Stimulated activated CD8-positive, alpha-beta memory T cell treated with anti-CD3 and anti-CD28 coated beads, Interleukin-12 subunit alpha, Interleukin-12 subunit beta, amount 100 ng/mL, for 4 hours (primary cell): ENCODE measurements at regions not wholly inside any gene's neighbourhood (a gene's known extent, or its start where the extent isn't known, plus 50 kb on each side); places are given as distances from the start of the nearest gene placed in this dataset.
"Not testable (repeated sequence)": the region's sequence is repeated elsewhere in the genome, so short reads cannot be mapped to it uniquely, and the experiment has no call there.

Experiments used
- DNase-seq: peaks from one replicate; pipeline ENCODE4 v3.0.0-alpha.2; 2020; ENCODE audit warnings: low read depth

- no peak for DNase-seq
These were observed 596.6 kb downstream of the KCTD12 start for GRCh38 chr13:76289558-76289957.

DNA sequence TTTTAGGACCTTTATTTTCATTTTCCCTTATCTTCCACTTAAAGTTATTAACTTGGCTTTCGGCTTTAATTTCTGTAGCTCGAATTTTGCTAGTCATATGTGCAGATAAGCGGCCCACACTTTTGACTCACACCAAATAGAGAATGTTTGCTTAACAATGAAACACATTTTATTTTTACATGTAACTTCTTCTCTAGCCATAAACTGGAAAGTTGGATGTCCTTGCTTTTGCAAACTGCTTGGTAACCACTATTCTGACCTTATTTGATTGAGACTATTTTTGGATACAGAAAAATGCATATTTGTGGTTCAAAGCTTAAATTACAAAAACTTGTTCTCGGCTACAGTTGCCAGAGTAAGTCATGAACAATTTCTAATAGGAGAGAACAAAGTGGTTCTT is 600.0 kb downstream of the KCTD12 start:
- no peak for DNase-seq

GRCh38 chr13:76285463-76285862 is 600.7 kb downstream of the KCTD12 start:
- DNase-seq, result no peak

GRCh38 chr13:76279766-76280165 is 606.4 kb downstream of the KCTD12 start:
- DNase-seq, result not testable (repeated sequence)

GRCh38 chr13:76271728-76272232 is 614.4 kb downstream of the KCTD12 start:
- no peak for DNase-seq

- DNase-seq, result not testable (repeated sequence)
These were observed 617.9 kb downstream of the KCTD12 start for GRCh38 chr13:76268307-76268706.

DNA sequence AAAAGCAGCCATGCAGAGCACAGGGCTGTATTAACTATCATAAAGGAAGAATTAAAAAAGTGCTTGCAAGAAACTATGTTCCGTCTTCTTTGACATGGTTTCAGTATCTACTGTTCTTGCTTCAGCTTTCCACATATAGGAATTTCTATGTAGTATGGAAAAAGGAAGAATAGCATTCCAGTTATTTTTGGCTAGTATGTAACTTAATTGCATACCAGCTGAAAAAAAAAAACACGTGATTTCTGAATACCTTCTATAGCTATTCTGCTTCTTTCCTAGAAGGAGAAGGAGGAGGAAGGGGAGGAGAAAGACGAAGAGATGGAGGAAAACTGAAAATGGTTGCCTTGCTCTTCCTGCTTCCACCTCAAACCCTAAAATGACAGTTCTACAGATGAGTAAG is 619.0 kb downstream of the KCTD12 start:
- no peak for DNase-seq

DNA sequence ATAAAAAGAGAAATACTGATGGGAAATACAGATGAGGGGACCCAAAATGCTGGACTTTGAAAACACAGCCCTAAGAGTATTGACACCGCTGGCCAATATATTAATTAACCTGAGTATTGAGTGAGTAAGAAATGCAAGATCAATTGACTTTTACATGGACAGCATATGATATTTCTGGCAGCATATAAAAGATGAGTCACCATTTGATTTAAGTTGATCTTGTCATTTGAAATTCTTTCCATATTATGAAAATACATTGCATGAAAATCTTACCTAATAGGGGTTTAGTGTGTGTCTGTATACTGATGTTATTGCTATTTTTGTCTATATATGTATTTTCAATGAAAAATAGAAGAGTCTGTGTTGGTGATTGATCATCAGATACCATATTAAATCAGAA is 619.6 kb downstream of the KCTD12 start:
- DNase-seq, result no peak

GRCh38 chr13:76250211-76250610 is 614.1 kb downstream of the LMO7 start:
- DNase-seq, result no peak

DNA sequence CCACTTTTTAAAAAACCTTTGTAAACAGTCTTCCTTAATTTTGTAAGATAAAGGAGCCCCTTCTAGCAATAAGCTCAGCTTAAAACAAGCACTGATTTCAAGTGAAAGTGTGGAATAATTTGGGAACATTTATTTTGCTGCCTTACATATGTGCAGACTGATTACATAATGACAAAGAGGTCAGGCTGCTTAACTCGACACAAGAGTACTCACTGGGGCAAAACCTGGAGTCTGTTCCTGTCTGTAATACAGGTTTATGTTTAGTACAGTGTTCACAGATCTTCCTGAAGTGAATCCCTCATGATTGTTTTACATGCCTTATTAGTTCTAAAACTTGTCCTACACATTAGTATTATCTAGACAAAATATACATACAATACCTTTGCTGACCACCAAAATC is 609.8 kb downstream of the LMO7 start:
- no peak for DNase-seq

GRCh38 chr13:76245211-76245610 is 609.1 kb downstream of the LMO7 start:
- no peak for DNase-seq

GRCh38 chr13:76243120-76243519 is 607.0 kb downstream of the LMO7 start:
- DNase-seq, result not testable (repeated sequence)

DNA sequence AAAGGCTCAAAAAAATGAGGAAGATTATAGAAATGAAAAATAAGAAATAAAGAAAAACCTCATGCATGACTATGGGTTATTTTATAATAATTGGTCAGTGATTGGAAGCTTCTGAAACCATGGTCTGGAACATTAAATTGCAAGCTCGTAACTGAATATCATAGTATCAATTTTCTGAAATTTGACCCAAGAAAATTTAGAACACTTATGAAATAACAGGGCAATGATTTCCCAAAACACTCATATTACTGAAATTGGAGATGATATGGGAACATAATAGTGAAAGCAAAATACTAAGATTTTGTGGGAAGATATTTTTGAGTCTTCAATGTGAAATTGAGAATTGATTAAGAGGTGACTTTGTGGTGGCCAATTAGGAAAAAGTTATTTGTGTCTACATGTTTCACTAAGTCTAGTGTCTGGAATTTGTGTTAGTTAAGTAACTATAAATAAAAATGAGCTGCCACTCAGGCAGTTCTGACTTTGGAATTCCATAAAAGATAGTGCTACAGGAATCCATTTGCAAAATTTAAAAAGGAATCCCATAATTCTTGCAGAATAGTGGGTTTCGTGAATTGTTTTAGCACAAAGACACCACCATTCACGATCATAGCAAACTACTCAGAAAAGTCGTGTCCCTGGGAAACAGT is 603.0 kb downstream of the LMO7 start:
- DNase-seq, result no peak

DNA sequence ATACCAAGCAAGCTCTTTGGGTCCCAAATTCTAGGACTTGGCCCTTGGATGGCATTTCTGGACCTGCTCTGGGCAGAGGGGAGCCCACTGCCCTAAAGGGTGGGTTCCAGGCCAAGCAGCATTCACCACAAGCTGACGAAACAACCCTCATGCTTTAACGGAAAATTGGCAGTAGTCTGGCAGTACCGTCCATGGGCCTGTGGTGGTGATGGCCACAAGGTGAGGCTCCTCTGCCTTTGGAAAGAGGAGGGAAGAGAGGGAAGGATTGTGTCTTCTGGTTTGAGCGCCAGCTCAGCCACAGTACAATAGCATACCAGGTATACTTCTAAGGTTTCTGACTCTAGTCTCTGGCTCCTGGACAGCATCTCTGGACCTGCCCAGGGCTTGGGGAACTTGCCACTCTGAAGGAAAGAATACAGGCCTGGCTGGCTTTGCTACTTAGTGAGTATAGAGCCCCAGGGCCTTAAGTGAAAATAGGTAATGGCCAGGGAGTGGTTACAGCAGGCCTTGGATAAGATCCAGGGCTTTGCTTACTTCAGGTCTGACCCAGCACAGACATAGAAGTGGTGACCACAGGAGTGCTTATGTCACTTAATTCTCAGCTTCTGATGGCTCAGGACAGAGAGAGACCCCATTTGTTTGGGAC is 595.5 kb downstream of the LMO7 start:
- DNase-seq, result no peak

DNA sequence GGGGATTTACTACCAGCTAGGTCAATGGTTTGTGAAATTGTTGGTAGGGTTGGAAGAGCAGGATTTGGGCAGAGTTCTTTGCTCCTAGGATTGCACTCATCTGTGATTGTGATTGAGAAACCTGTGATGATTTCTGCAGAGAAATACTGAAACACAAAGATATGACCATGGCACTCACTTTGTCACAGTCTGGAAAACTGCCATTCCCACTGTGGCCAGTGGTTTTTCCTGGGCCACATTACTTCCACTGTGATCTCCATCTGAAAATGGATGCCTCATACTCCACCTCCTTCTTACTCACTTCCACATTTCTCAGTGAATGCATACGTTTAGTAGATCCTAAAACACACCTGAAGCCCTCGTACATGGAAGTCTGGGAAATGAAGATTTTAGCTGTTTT is 593.2 kb downstream of the LMO7 start:
- DNase-seq, result no peak

DNA sequence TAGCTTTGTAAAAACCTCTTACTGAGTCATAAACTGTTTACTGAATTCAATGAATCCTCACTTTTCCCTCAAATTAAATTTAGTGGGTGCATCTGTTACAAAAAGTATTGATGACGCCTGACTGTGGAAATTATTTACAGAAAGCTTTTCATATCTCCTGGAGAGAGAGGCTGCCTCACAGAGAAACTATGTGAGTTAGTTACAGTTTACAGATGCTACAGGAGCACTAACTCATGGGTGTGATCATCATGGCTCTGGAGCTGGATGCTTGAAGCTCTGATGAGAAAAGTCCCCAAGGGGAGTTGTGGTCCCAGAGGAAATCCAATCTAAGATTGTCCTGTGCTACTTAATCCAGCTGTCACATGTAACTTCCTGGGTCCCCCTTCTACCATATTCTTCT is 590.8 kb downstream of the LMO7 start:
- no peak for DNase-seq

GRCh38 chr13:76225815-76226489 is 589.8 kb downstream of the LMO7 start:
- DNase-seq, result no peak

- no peak for DNase-seq
These were observed 587.9 kb downstream of the LMO7 start for GRCh38 chr13:76223999-76224398.

DNA sequence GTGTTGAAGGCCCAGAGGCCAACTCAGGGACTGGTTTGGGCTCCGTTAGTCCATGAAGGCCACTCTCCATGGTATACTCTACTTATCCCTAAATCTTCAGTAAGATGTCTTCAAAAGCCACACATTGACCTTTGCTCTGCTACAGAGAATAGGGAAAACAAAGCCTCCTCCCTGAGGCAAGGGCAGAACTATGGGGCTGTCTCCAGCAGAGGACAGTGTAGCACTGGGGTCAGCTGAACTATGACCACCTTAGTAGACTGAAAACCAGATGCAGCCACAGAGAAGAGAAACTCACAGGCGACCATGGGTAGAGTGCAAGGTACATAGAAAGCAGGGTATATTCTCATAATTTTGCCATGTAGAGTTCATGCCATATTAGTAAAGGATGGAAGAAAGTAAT is 587.4 kb downstream of the LMO7 start:
- no peak for DNase-seq

DNA sequence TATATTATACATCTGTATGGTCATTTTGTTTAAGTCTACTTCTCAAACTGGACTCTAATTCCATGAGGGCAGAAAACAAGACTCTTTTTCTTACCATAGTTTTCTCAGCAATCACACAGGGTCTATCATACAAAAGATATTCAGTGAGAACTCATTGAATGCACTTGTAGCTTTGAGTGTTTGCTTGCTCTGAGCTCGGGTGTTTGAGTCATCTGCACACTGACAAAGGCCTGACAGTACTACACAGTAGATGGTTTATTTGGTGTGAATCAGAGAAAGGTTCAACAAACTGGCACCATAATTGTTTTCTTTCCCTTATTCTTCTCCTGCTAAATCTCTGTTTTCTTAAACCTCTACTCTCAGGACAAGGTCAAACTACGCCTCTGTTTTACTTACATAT is 586.4 kb downstream of the LMO7 start:
- no peak for DNase-seq

DNA sequence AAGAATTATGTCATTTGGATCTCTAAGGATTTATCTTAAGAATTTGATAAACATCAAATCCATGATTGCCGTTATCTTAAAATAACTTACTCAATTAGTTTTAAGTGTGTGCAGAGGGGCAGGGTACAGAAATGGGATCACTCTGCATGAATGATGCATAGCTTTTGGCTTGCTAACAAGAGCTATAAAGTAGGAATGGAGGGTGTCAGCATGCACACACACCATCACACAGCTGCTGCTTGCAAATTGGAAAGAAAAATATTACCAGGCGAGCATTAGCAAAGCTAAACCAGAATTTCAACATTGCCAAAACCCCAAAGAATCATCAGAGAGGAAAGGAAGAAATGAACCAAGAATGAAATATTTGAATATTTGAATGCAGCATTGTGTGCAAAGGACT is 580.6 kb downstream of the LMO7 start:
- DNase-seq, result no peak

- DNase-seq, result no peak
These were observed 577.9 kb downstream of the LMO7 start for GRCh38 chr13:76214001-76214400.

DNA sequence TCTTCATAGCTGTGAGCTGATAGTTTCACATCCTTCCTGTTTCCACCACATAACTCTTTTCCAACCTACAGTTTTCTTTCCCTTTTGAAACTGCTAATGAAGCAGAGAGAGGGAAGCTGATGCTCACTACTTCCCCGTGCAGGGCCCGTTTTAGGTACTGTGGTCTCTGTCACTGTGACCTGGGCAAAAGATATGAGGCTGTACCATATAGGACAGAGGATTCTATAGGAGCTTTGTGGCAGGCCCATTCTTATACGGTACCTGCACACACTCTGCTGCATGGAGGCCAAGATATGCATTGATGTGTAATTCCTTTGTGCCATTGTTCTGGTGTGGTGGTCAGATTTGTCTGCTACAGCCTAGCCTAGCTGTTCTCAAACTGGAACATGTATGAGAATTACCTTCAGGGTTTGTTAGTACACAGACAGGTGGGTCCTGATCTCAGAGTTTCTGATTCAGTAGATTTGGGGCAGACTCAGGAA is 577.3 kb downstream of the LMO7 start:
- DNase-seq, result no peak
